ENCODE measurements at regions not wholly inside any gene's neighbourhood (a gene's known extent, or its start where the extent isn't known, plus 50 kb on each side); places are given as distances from the start of the nearest gene placed in this dataset.

GRCh38 chr10:126840576-126841135, 64.6 kb upstream of the DOCK1 start:
- TF ChIP-seq, protein P1, sequence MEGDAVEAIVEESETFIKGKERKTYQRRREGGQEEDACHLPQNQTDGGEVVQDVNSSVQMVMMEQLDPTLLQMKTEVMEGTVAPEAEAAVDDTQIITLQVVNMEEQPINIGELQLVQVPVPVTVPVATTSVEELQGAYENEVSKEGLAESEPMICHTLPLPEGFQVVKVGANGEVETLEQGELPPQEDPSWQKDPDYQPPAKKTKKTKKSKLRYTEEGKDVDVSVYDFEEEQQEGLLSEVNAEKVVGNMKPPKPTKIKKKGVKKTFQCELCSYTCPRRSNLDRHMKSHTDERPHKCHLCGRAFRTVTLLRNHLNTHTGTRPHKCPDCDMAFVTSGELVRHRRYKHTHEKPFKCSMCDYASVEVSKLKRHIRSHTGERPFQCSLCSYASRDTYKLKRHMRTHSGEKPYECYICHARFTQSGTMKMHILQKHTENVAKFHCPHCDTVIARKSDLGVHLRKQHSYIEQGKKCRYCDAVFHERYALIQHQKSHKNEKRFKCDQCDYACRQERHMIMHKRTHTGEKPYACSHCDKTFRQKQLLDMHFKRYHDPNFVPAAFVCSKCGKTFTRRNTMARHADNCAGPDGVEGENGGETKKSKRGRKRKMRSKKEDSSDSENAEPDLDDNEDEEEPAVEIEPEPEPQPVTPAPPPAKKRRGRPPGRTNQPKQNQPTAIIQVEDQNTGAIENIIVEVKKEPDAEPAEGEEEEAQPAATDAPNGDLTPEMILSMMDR (IDR thresholded peaks at IDR 0.05; ENCODE audit: low read depth, low read length), result no peak
- TF ChIP-seq POLR2A (IDR thresholded peaks at IDR 0.05; ENCODE audit: extremely low read depth, insufficient read length) (no peak), MAX (IDR thresholded peaks at IDR 0.05; ENCODE audit: low read depth, low read length) (no peak), MYC (IDR thresholded peaks at IDR 0.05; ENCODE audit: low read depth, low read length) (no peak)

Data from NB4 (cell line).